OCI-LY3 (cell line): ENCODE measurements at regions not wholly inside any gene's neighbourhood (a gene's known extent, or its start where the extent isn't known, plus 50 kb on each side); places are given as distances from the start of the nearest gene placed in this dataset.

Experiments
- H2AFZ ChIP-seq: fragments of 200-600, 300-600 bp; shearing (Covaris generic); 2 replicates; pipeline ENCODE4 v1.6.0; 2014; ENCODE audit warnings: antibody characterized with exemption, low read depth, low read length
- H3K27ac ChIP-seq: fragments of 200-600, 300-600 bp; sonication (generic); 2 replicates; pipeline ENCODE4 v1.5.1; 2014; ENCODE audit warnings: mild to moderate bottlenecking, low read length, moderate library complexity, mixed read lengths
- H3K27me3 ChIP-seq: fragments of 200-600, 300-600 bp; sonication (generic); 2 replicates; pipeline ENCODE4 v1.6.1; 2014; ENCODE audit warnings: low read depth, low read length, mixed read lengths
- H3K36me3 ChIP-seq: fragments of 200-600, 300-600 bp; sonication (generic); replicated peaks from 2 replicates; pipeline ENCODE3; 2014; ENCODE audit warnings: low read depth, low read length, mixed read lengths
- H3K4me1 ChIP-seq: fragments of 300-600, 200-600 bp; sonication (generic); 2 replicates; pipeline ENCODE4 v1.6.1; 2014; ENCODE audit warnings: low read length, mixed read lengths
- H3K4me2 ChIP-seq: fragments of 200-600, 300-600 bp; sonication (generic); 2 replicates; pipeline ENCODE4 v1.6.1; 2014; ENCODE audit warnings: low read length, mixed read lengths
- H3K4me3 ChIP-seq: fragments of 300-600, 200-600 bp; sonication (generic); 2 replicates; pipeline ENCODE4 v1.5.1; 2014; ENCODE audit warnings: antibody characterized with exemption, mild to moderate bottlenecking, low read length, moderate library complexity
- H3K79me2 ChIP-seq: fragments of 300-600, 200-600 bp; shearing (Covaris generic); 2 replicates; pipeline ENCODE4 v1.6.1; 2014; ENCODE audit warnings: mild to moderate bottlenecking, low read length, mixed read lengths
- H3K9ac ChIP-seq: fragments of 300-600, 200-600 bp; shearing (Covaris generic); 2 replicates; pipeline ENCODE4 v1.6.0; 2014; ENCODE audit warnings: mild to moderate bottlenecking, low read length, moderate library complexity
- H3K9me3 ChIP-seq: fragments of 200-600, 300-600 bp; shearing (Covaris generic); 2 replicates; pipeline ENCODE4 v1.6.1; 2014; ENCODE audit warnings: low read length, mixed read lengths; ENCODE audit not compliant: insufficient read depth
- H4K20me1 ChIP-seq: fragments of 200-600, 300-600 bp; sonication (generic); 2 replicates; pipeline ENCODE4 v1.6.1; 2016; ENCODE audit warnings: low read length, mixed read lengths; ENCODE audit not compliant: insufficient read depth
- EZH2phosphoT487 ChIP-seq: fragments of 200-600 bp; shearing (Covaris generic); IDR thresholded peaks from 2 replicates; pipeline ENCODE4 v1.6.1; 2018; ENCODE audit warnings: antibody characterized with exemption, mixed run types, low read depth
- TF ChIP-seq, protein P1 (sequence below): fragments of 200-600, 300-600 bp; sonication (generic); IDR thresholded peaks from 2 replicates; pipeline ENCODE4 v1.5.1; 2014; ENCODE audit warnings: antibody characterized with exemption, low read length, low read depth

GRCh38 chr14:106488291-106488690, 961.9 kb downstream of the TMEM121 start:
- Histone ChIP-seq H3K4me3 (no peak overlapping the region), H3K27ac (no peak overlapping the region), H3K27me3 (peaks cover 38% of the 10 kb centered on the region), H2AFZ (no peak overlapping the region), H3K9me3 (no peaks in the 10 kb centered on the region), H3K4me2 (no peak overlapping the region), H3K4me1 (no peaks in the 10 kb centered on the region), H3K36me3 (no peaks in the 10 kb centered on the region), H4K20me1 (no peaks in the 10 kb centered on the region), H3K79me2 (no peaks in the 10 kb centered on the region), H3K9ac (no peak overlapping the region)
- TF ChIP-seq, protein P1, sequence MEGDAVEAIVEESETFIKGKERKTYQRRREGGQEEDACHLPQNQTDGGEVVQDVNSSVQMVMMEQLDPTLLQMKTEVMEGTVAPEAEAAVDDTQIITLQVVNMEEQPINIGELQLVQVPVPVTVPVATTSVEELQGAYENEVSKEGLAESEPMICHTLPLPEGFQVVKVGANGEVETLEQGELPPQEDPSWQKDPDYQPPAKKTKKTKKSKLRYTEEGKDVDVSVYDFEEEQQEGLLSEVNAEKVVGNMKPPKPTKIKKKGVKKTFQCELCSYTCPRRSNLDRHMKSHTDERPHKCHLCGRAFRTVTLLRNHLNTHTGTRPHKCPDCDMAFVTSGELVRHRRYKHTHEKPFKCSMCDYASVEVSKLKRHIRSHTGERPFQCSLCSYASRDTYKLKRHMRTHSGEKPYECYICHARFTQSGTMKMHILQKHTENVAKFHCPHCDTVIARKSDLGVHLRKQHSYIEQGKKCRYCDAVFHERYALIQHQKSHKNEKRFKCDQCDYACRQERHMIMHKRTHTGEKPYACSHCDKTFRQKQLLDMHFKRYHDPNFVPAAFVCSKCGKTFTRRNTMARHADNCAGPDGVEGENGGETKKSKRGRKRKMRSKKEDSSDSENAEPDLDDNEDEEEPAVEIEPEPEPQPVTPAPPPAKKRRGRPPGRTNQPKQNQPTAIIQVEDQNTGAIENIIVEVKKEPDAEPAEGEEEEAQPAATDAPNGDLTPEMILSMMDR: no peak
- TF ChIP-seq EZH2phosphoT487: no peak

GRCh38 chr14:106489112-106489881, 962.9 kb downstream of the TMEM121 start:
- no peaks in the 10 kb centered on the region for H3K36me3 ChIP-seq
- no peak overlapping the region for H3K9ac ChIP-seq
- peaks cover 48% of the 10 kb centered on the region for H3K27me3 ChIP-seq
- no peak overlapping the region for H3K4me2 ChIP-seq
- peaks cover 4% of the 10 kb centered on the region; the same call in 1 of the 2 replicates for H3K4me1 ChIP-seq
- H3K9me3 ChIP-seq: no peaks in the 10 kb centered on the region
- no peak for TF ChIP-seq EZH2phosphoT487
- TF ChIP-seq, protein P1: no peak
- no peaks in the 10 kb centered on the region for H3K79me2 ChIP-seq
- no peaks in the 10 kb centered on the region for H4K20me1 ChIP-seq
- H2AFZ ChIP-seq: no peak overlapping the region
- H3K4me3 ChIP-seq: no peak overlapping the region
- no peak overlapping the region for H3K27ac ChIP-seq

- TF ChIP-seq EZH2phosphoT487: no peak
- TF ChIP-seq, protein P1: no peak
- H3K4me3 ChIP-seq: no peak overlapping the region
- H2AFZ ChIP-seq: no peak overlapping the region
- H3K9me3 ChIP-seq: no peaks in the 10 kb centered on the region
- H4K20me1 ChIP-seq: no peaks in the 10 kb centered on the region
- H3K79me2 ChIP-seq: no peaks in the 10 kb centered on the region
- H3K27ac ChIP-seq: no peak overlapping the region
- H3K4me2 ChIP-seq: no peak overlapping the region
- H3K36me3 ChIP-seq: no peaks in the 10 kb centered on the region
- H3K27me3 ChIP-seq: peaks cover 50% of the 10 kb centered on the region
- peaks cover 8% of the 10 kb centered on the region for H3K4me1 ChIP-seq
- no peak overlapping the region for H3K9ac ChIP-seq
Measured at GRCh38 chr14:106490442-106490841, 964.1 kb downstream of the TMEM121 start.

DNA sequence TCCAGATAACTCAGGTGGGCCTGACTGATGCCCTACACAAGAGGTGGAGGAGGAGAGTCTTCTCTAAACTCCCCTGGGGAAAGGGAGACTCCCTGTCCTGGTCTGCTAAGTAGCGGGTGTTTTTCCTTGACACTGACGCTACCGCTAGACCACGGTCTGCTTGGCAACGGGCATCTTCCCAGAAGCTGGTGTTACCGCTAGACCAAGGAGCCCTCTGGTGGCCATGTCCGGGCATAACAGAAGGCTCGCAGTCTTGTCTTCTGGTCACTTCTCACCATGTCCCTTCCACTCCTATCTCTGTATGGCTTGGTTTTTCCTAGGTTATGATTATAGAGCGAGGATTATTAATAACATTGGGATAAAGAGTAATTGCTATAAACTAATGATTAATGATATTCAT, 965.5 kb downstream of the TMEM121 start:
- TF ChIP-seq, protein P1: peak; percentile 58
- no peak for TF ChIP-seq EZH2phosphoT487
- peak overlapping the region; percentile 20; the same call in 1 of the 2 replicates for H3K4me3 ChIP-seq
- no peak overlapping the region for H3K27ac ChIP-seq
- H3K79me2 ChIP-seq: no peaks in the 10 kb centered on the region
- no peak overlapping the region for H3K9ac ChIP-seq
- H2AFZ ChIP-seq: peak overlapping the region; percentile 57; the same call in 1 of the 2 replicates
- peaks cover 8% of the 10 kb centered on the region for H3K4me1 ChIP-seq
- H3K4me2 ChIP-seq: peak overlapping the region; percentile 45
- H3K36me3 ChIP-seq: no peaks in the 10 kb centered on the region
- H3K27me3 ChIP-seq: peaks cover 45% of the 10 kb centered on the region
- no peaks in the 10 kb centered on the region for H3K9me3 ChIP-seq
- no peaks in the 10 kb centered on the region for H4K20me1 ChIP-seq
